ENCODE measurements at regions not wholly inside any gene's neighbourhood (a gene's known extent, or its start where the extent isn't known, plus 50 kb on each side); places are given as distances from the start of the nearest gene placed in this dataset.

DNA sequence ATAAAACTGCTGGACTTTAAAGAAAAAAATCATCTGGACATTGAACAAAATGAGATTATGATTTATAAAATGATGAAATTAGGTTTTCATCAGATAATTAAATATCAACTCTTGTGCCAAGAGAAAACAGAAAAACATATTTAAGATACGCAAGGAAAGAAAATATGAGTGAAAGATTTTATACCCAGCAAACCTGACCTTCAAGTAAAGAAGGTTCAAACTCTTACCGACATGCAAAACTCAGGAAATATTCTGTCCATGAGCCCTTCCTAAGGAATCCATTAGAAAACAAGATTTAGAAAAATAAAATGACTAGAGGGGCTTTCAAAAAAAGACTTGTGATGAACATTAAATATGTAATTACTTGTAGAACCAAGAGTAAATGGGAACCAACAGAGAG, 257.2 kb upstream of the ARID1B start:
- DNase-seq (ENCODE audit: low read depth), result no peak

- DNase-seq (ENCODE audit: low read depth), result no peak
Observed at GRCh38 chr6:156517088-156517487, 260.1 kb upstream of the ARID1B start.

DNA sequence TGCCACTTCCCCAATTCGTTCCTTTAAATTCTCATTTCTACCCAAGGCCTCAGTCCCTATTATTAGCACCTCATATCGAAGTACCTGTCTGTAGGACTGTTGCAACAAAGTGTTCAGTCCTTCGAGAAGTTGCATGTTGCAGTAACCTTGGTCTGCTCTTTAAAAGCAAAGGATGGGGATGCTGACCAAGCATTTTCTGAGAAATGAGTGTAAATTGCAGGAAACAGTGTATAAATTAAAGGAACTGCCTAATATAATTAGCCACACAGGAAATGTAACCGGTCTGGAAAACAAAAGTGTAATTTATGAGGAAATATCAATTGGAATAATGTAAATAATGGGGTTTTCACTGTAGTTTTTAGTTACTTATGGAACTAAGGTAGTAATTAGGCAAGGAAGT, 261.9 kb upstream of the ARID1B start:
- no peak for DNase-seq (ENCODE audit: low read depth)

DNA sequence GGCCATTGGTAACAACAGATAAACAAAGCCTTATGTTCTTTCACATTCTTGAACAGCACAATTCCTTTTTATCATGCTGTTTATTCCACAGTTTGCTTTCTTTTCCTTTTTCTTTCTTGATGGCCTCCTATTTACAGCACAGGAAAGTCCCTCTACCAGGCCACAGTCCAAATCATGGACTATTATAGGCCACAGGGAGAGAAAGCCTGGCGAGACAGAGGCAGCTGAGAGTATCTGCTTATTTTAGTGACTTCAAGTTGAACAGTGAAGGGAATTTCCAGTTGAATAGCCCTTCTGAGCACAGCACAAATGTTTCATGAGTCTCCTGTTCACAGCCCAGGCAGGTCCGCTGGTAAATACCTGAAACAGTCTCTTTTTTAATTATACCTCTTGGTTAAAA, 263.7 kb upstream of the ARID1B start:
- DNase-seq (ENCODE audit: low read depth), result no peak

DNA sequence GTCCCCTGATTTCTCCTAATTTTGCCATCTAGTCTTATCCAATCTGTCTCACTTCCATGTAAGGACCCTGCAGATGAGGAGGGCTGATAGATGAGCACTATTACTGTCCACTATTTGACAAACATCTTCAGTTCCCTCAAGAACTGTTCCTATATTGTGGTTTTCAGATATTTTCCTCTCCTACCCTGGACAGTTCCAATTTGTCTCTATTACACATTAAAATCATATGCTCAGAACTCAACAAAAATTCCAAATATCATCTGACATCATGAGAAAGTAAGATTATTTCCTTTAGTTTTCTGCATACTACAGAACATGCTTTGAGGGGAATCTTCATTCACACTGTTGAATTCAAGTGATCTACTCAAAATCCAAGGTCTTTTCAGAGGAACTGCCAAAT, 265.6 kb upstream of the ARID1B start:
- no peak for DNase-seq (ENCODE audit: low read depth)

DNA sequence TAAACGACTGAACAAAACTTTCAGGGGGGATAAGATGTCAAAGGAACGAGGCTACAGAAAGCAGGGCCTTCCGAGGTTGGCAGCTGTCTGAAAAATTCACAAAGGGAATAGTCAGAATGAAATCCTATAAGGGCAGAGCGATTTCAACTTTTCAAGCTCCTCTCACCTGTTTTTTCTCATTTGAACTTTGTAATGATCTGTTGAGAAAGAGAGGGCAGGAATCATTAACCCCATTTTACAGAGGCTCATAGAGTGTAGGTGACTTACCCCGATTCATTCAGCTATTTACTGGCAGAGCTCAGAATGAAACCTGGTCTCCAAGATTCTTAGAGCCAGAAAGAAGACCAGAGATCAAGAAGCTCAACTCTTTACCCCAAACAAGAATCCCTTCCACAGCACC, 266.1 kb upstream of the ARID1B start:
- DNase-seq (ENCODE audit: low read depth), result no peak

DNA sequence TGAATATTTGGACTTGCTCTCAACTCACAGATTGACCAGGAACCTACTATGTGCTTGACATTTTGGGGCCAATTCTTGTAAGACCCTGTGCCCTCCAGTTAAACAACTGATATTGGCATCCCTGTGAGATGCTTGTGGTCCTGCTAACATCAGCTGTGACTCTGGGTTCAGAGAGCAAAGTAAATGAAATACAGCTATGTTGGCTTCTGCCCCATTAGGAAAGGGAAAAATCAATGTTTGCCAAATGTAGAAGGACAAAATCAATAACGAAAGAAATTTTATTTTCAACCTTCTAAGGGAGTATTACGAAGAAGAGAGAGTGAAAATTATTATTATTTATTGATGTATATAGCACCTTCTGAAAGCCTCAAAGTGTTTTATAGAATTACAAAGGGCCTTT, 266.9 kb upstream of the ARID1B start:
- DNase-seq (ENCODE audit: low read depth), result no peak

DNA sequence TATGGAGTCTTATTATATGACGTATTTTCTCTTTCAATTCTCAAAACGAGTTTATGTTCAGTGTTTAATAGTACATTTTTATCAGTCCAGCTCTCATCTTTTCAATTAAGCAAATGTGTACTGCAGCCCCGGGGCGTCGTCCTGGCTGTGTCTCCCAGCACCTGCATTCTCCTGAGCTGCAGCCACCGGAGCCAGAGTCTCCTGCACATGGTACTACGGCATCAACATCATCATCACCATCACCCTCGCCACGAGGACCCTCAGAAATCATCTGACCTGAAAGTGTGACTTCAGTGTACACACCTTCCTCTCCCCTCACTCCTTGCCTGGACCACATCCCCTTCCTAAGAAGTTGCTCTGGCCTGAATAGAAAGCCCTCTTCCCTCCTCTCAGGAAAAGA, 267.7 kb upstream of the ARID1B start:
- DNase-seq (ENCODE audit: low read depth), result no peak

- no peak for DNase-seq (ENCODE audit: low read depth)
Observed at GRCh38 chr6:156508923-156509322, 268.3 kb upstream of the ARID1B start.

DNA sequence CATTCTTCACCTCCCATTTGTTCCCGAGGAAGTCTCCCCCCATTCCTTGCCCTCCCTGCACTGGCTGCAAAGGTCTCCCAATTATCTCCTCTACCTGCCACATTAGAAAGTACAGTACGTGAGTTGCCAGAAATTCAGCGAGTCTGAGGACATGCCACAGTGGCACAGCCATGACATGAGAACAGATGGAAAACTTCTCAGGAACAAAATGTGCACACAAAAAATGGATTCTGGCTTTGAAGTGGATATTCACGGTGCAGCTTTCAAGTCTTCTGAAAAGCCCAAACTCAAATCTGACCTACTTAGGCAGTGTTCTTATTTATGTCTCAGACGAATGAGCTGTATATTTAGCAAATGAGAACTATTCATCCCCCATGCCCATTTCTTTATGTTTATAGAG, 269.1 kb upstream of the ARID1B start:
- no peak for DNase-seq (ENCODE audit: low read depth)

GRCh38 chr6:156507656-156508055, 269.5 kb upstream of the ARID1B start:
- no peak for DNase-seq (ENCODE audit: low read depth)

DNA sequence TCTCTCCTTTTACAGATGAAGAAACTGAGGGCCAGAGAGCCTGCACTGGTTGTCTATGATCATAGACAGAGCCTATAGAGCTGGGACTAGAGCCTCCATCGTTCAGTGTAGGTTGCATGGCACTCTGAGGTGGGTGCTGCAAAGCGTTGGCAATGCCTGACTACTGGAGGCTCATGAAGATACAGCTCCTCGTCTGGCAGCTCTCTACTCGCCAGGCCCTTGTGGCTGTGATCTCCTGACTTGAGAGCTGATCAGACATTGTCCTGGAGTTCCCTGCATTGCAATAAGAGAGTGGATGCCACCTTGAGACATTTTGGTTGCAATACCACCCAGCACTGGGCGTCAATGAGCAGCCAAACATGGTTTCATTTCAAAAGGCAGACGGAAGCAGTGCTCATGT, 270.1 kb upstream of the ARID1B start:
- no peak for DNase-seq (ENCODE audit: low read depth)

DNA sequence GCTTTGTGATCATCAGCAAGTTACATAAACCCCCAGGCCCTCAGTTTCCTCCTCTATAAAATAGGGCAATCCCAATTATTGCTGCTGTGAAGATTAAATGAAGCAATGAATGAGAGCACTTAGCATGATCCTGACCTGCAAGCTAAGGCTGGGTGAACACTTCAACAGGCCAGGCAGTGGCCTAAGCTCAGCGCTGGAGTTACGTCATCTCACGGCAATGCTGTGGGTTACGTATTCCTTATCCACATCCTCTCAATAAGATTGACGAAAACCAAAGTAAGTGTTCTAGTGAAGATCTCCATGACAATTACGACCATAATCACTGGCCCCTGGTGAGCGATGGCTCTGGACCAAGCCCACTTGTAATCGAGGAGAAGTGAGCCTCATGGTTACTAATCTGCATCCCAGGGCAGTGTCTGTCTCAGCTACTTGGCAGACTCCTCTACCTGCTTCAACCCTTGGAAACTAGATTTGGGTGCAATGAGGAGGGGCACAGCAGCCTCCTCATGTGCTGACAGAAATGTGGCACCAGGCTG, 274.1 kb upstream of the ARID1B start:
- no peak for DNase-seq (ENCODE audit: low read depth)

DNA sequence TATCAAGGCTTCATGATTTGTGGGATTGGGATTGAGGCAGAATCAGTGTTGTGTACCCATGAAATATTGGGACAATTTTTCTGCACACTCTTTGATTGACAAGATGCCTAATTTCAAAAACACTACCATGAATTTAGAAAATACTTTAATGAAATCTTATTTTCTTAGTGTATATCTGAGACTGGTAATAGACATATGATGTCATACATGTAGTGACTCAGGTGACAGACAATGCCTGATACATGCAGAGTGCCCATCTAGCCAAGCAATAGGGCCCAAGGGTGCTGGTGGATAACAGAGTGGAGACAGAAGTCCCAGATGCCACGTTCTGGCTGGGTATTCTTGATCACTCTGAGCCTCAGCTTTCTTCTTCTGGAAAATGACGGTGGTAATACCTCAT, 279.6 kb upstream of the ARID1B start:
- no peak for DNase-seq (ENCODE audit: low read depth)

- DNase-seq (ENCODE audit: low read depth), result no peak
Observed at GRCh38 chr6:156487877-156488276, 289.3 kb upstream of the ARID1B start.

- no peak for DNase-seq (ENCODE audit: low read depth)
Observed at GRCh38 chr6:156485150-156485549, 292.0 kb upstream of the ARID1B start.

GRCh38 chr6:156474507-156475120, 302.6 kb upstream of the ARID1B start:
- DNase-seq (ENCODE audit: low read depth), result no peak

GRCh38 chr6:156471000-156471399, 306.2 kb upstream of the ARID1B start:
- no peak for DNase-seq (ENCODE audit: low read depth)

GRCh38 chr6:156464100-156464878, 312.9 kb upstream of the ARID1B start:
- DNase-seq (ENCODE audit: low read depth), result no peak

DNA sequence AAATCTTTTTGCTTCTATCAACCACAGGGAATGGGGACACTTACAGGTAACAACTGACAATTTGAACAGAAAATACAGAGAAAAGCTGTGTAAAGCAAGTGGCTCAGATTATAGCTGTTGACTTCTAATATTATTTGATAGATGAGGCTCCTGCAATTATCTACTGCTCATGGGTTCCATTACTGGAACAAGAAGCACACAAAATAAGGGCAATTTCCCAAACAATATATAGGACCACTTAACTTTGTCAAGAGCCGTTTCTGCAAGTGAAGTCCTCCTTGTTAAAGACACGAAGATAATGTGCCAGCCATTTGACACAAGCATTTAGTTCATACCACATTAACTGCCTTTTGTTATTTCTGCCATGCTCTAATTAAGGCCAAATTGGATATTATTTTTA, 315.5 kb upstream of the ARID1B start:
- no peak for DNase-seq (ENCODE audit: low read depth)

DNA sequence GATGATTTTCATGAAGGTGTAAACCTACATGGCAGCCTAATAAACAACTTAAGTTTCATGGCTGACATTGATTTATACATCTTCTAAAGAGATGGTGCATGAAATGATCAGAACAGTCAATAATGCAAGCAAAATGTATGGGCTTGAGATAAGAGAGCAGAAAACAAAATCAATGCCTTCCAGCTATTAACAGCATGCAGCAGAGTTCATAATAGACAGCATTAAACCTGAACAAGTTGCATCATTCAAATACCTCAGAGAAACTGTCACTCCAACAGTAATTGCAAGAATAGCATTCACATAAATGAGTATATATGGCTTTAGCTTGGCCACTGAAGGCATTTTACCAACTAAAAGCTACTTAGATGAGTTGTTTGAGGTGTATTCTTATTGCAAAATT, 319.6 kb upstream of the ARID1B start:
- no peak for DNase-seq (ENCODE audit: low read depth)

DNA sequence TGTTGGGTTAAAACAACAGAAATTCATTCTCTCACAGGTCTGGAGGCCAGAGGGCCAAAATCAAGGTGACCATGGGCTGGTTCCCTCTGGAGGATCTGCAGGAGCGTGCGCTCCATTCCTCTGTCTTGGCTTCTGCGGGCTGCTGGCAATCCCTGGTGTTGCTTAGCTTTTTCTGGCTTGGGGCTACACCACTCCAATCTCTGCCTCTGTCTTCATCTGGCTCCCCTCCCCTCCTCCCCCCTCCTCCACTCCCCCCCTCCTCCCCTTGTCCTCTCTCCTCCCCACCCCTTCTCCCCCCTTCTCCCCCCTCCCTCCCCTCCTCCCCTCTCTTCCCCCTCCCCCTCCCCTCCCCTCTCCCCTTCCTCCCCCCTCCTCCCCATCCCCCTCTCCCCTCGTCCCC, 321.3 kb upstream of the ARID1B start:
- no peak for DNase-seq (ENCODE audit: low read depth)

- DNase-seq (ENCODE audit: low read depth), result no peak
Observed at GRCh38 chr6:156454867-156455266, 322.3 kb upstream of the ARID1B start.

GRCh38 chr6:156451726-156452125, 325.5 kb upstream of the ARID1B start:
- no peak for DNase-seq (ENCODE audit: low read depth)
